Dendritic cell treated with granulocyte-macrophage colony-stimulating factor and Interleukin-4, amounts not matched to agents 40 ng/mL and 50 ng/mL, for 4 days (primary cell): ENCODE measurements at regions not wholly inside any gene's neighbourhood (a gene's known extent, or its start where the extent isn't known, plus 50 kb on each side); places are given as distances from the start of the nearest gene placed in this dataset.
"Not testable (repeated sequence)": the region's sequence is repeated elsewhere in the genome, so short reads cannot be mapped to it uniquely, and the experiment has no call there.

Experiments
- H3K27ac Mint-ChIP-seq: one replicate; pipeline ENCODE4 v1.8.0; 2022; ENCODE audit warnings: mild to moderate bottlenecking, mixed read lengths
- H3K27me3 Mint-ChIP-seq: one replicate; pipeline ENCODE4 v1.8.0; 2022; ENCODE audit warnings: mild to moderate bottlenecking, mixed read lengths
- H3K36me3 Mint-ChIP-seq: one replicate; pipeline ENCODE4 v1.8.0; 2022; ENCODE audit warnings: low read depth, mixed read lengths
- H3K4me1 Mint-ChIP-seq: one replicate; pipeline ENCODE4 v1.8.0; 2022; ENCODE audit warnings: low read depth, mixed read lengths
- H3K4me3 Mint-ChIP-seq: one replicate; pipeline ENCODE4 v1.8.0; 2022; ENCODE audit warnings: mild to moderate bottlenecking, moderate library complexity, mixed read lengths
- H3K9me3 Mint-ChIP-seq: one replicate; pipeline ENCODE4 v1.8.0; 2022; ENCODE audit warnings: mixed read lengths
- intact Hi-C: fragments of 100-400 bp; cut with micrococcal nuclease; formaldehyde crosslinking; loops from one replicate; pipeline ENCODE4 v1.15.0; 2022

GRCh38 chr13:89003656-89004055 lies 1332.5 kb downstream of the SLITRK5 start:
- Mint-ChIP-seq H3K9me3 (peaks cover 24% of the 10 kb centered on the region), H3K36me3 (no peaks in the 10 kb centered on the region), H3K4me3 (no peak overlapping the region), H3K4me1 (no peaks in the 10 kb centered on the region), H3K27ac (no peak overlapping the region), H3K27me3 (no peaks in the 10 kb centered on the region)
- intact Hi-C loops: no loop called here

GRCh38 chr13:89011615-89012014 lies 1340.4 kb downstream of the SLITRK5 start:
- Mint-ChIP-seq H3K9me3 (peaks cover 19% of the 10 kb centered on the region), H3K36me3 (no peaks in the 10 kb centered on the region), H3K4me3 (no peak overlapping the region), H3K4me1 (no peaks in the 10 kb centered on the region), H3K27me3 (no peaks in the 10 kb centered on the region), H3K27ac (no peak overlapping the region)
- intact Hi-C loops: no loop called here

GRCh38 chr13:89027694-89028306 lies 1356.6 kb downstream of the SLITRK5 start:
- intact Hi-C loops: no loop called here
- Mint-ChIP-seq H3K27ac (no peak overlapping the region), H3K4me1 (no peaks in the 10 kb centered on the region), H3K4me3 (no peak overlapping the region), H3K9me3 (peaks cover 64% of the 10 kb centered on the region), H3K27me3 (no peaks in the 10 kb centered on the region), H3K36me3 (no peaks in the 10 kb centered on the region)

GRCh38 chr13:89029062-89029461 lies 1357.9 kb downstream of the SLITRK5 start:
- no peaks in the 10 kb centered on the region for H3K4me1 Mint-ChIP-seq
- H3K9me3 Mint-ChIP-seq: peaks cover 71% of the 10 kb centered on the region
- H3K36me3 Mint-ChIP-seq: no peaks in the 10 kb centered on the region
- H3K27ac Mint-ChIP-seq: no peak overlapping the region
- intact Hi-C loops: no loop called here
- no peak overlapping the region for H3K4me3 Mint-ChIP-seq
- no peaks in the 10 kb centered on the region for H3K27me3 Mint-ChIP-seq

GRCh38 chr13:89034015-89034414 lies 1362.8 kb downstream of the SLITRK5 start:
- no peaks in the 10 kb centered on the region for H3K27me3 Mint-ChIP-seq
- no peaks in the 10 kb centered on the region for H3K36me3 Mint-ChIP-seq
- H3K27ac Mint-ChIP-seq: no peak overlapping the region
- H3K9me3 Mint-ChIP-seq: peaks cover 37% of the 10 kb centered on the region
- intact Hi-C loops: no loop called here
- H3K4me1 Mint-ChIP-seq: no peaks in the 10 kb centered on the region
- no peak overlapping the region for H3K4me3 Mint-ChIP-seq

- peaks cover 26% of the 10 kb centered on the region for H3K9me3 Mint-ChIP-seq
- H3K4me1 Mint-ChIP-seq: no peaks in the 10 kb centered on the region
- no peak overlapping the region for H3K27ac Mint-ChIP-seq
- intact Hi-C loops: no loop called here
- H3K27me3 Mint-ChIP-seq: no peaks in the 10 kb centered on the region
- no peaks in the 10 kb centered on the region for H3K36me3 Mint-ChIP-seq
- H3K4me3 Mint-ChIP-seq: no peak overlapping the region
Measured at GRCh38 chr13:89052699-89053098, 1381.5 kb downstream of the SLITRK5 start.

GRCh38 chr13:89053418-89053817 lies 1382.2 kb downstream of the SLITRK5 start:
- peaks cover 26% of the 10 kb centered on the region for H3K9me3 Mint-ChIP-seq
- no peak overlapping the region for H3K27ac Mint-ChIP-seq
- H3K4me3 Mint-ChIP-seq: no peak overlapping the region
- no peaks in the 10 kb centered on the region for H3K36me3 Mint-ChIP-seq
- no peaks in the 10 kb centered on the region for H3K4me1 Mint-ChIP-seq
- H3K27me3 Mint-ChIP-seq: no peaks in the 10 kb centered on the region
- intact Hi-C loops: no loop called here

GRCh38 chr13:89057274-89057673 lies 1386.1 kb downstream of the SLITRK5 start:
- no peak overlapping the region for H3K27ac Mint-ChIP-seq
- no peaks in the 10 kb centered on the region for H3K4me1 Mint-ChIP-seq
- no peaks in the 10 kb centered on the region for H3K27me3 Mint-ChIP-seq
- intact Hi-C loops: no loop called here
- H3K4me3 Mint-ChIP-seq: no peak overlapping the region
- H3K9me3 Mint-ChIP-seq: peaks cover 26% of the 10 kb centered on the region
- no peaks in the 10 kb centered on the region for H3K36me3 Mint-ChIP-seq

GRCh38 chr13:89057862-89058261 lies 1386.7 kb downstream of the SLITRK5 start:
- Mint-ChIP-seq H3K9me3 (peaks cover 24% of the 10 kb centered on the region), H3K4me1 (no peaks in the 10 kb centered on the region), H3K27ac (no peak overlapping the region), H3K4me3 (no peak overlapping the region), H3K36me3 (no peaks in the 10 kb centered on the region), H3K27me3 (no peaks in the 10 kb centered on the region)
- intact Hi-C loops: no loop called here

GRCh38 chr13:89061821-89062220 lies 1390.7 kb downstream of the SLITRK5 start:
- H3K4me3 Mint-ChIP-seq: no peak overlapping the region
- intact Hi-C loops: no loop called here
- no peaks in the 10 kb centered on the region for H3K27me3 Mint-ChIP-seq
- H3K36me3 Mint-ChIP-seq: no peaks in the 10 kb centered on the region
- H3K4me1 Mint-ChIP-seq: no peaks in the 10 kb centered on the region
- H3K27ac Mint-ChIP-seq: no peak overlapping the region
- H3K9me3 Mint-ChIP-seq: peaks cover under 1% of the 10 kb centered on the region

GRCh38 chr13:89066868-89067466 lies 1395.8 kb downstream of the SLITRK5 start:
- no peak overlapping the region for H3K4me3 Mint-ChIP-seq

GRCh38 chr13:89072979-89073378 lies 1401.8 kb downstream of the SLITRK5 start:
- H3K4me3 Mint-ChIP-seq: no peak overlapping the region
- H3K9me3 Mint-ChIP-seq: peaks cover 5% of the 10 kb centered on the region
- intact Hi-C loops: no loop called here
- no peak overlapping the region for H3K27ac Mint-ChIP-seq
- H3K36me3 Mint-ChIP-seq: no peaks in the 10 kb centered on the region
- H3K4me1 Mint-ChIP-seq: no peaks in the 10 kb centered on the region
- no peaks in the 10 kb centered on the region for H3K27me3 Mint-ChIP-seq

More at GRCh38 chr13:89066868-89067466, 1395.8 kb downstream of the SLITRK5 start:
- intact Hi-C loops: no loop called here
- H3K9me3 Mint-ChIP-seq: no peaks in the 10 kb centered on the region
- no peaks in the 10 kb centered on the region for H3K27me3 Mint-ChIP-seq
- H3K27ac Mint-ChIP-seq: no peak overlapping the region
- no peaks in the 10 kb centered on the region for H3K36me3 Mint-ChIP-seq
- no peaks in the 10 kb centered on the region for H3K4me1 Mint-ChIP-seq

- peaks cover 5% of the 10 kb centered on the region for H3K9me3 Mint-ChIP-seq
- H3K27ac Mint-ChIP-seq: no peak overlapping the region
- no peaks in the 10 kb centered on the region for H3K4me1 Mint-ChIP-seq
- no peaks in the 10 kb centered on the region for H3K27me3 Mint-ChIP-seq
- no peaks in the 10 kb centered on the region for H3K36me3 Mint-ChIP-seq
- no peak overlapping the region for H3K4me3 Mint-ChIP-seq
- intact Hi-C loops: no loop called here
Measured at GRCh38 chr13:89076622-89077021, 1405.5 kb downstream of the SLITRK5 start.

- Mint-ChIP-seq H3K9me3 (peaks cover 12% of the 10 kb centered on the region), H3K4me3 (no peak overlapping the region), H3K4me1 (no peaks in the 10 kb centered on the region), H3K27me3 (no peaks in the 10 kb centered on the region), H3K36me3 (no peaks in the 10 kb centered on the region), H3K27ac (no peak overlapping the region)
- intact Hi-C loops: no loop called here
Measured at GRCh38 chr13:89082623-89083022, 1411.5 kb downstream of the SLITRK5 start.

GRCh38 chr13:89088107-89088506 lies 1416.9 kb downstream of the SLITRK5 start:
- H3K27me3 Mint-ChIP-seq, H3K36me3 Mint-ChIP-seq, intact Hi-C loops, H3K4me1 Mint-ChIP-seq, H3K4me3 Mint-ChIP-seq, H3K27ac Mint-ChIP-seq: not testable (repeated sequence)
- H3K9me3 Mint-ChIP-seq: peaks cover 12% of the 10 kb centered on the region
